HG03066 (cell line): ENCODE measurements at regions not wholly inside any gene's neighbourhood (a gene's known extent, or its start where the extent isn't known, plus 50 kb on each side); places are given as distances from the start of the nearest gene placed in this dataset.

Experiments used
- ATAC-seq: cut with Tn5 transposase; IDR thresholded peaks from one replicate; pipeline ENCODE4 v1.9.1; 2021; ENCODE audit warnings: low read depth; ENCODE audit not compliant: unreplicated experiment

DNA sequence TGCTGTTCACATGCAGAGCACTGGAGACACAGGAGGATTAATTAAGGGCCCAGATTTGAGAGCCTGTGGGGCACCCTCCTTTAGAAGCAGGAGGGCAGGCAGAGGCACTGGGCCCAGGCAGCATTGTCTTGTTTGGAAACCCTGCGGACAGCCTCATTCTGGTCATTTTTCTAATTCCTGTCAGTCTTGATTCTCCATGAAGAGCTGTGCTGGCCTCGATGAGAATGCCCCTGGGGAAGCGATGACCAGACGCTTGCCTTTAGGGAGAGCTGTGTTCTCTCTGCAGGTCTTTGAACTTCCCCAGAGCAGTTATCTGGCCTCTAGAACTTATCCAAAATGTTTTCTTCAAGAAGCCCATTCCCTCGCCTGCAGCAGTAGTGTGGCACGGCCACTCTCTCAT lies 117.8 kb upstream of the PTCH1 start:
- no peak for ATAC-seq

DNA sequence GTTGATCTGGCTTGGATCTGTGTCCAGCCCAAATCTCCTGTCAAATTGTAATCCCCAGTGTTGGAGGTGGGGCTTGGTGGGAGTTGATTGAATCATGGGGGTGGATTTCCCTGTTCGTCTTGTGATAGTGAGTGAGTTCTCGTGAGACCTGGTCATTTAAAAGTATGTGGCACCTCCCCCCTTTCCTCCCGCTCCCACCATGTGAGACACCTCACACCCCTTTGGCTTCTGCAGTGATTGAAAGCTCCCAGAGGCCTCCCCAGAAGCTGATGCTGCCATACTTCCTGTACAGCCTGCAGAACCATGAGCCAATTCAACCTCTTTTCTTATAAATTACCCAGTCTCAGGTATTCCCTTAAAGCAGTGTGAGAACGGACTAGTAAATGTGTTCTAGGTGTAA lies 117.3 kb upstream of the PTCH1 start:
- no peak for ATAC-seq

DNA sequence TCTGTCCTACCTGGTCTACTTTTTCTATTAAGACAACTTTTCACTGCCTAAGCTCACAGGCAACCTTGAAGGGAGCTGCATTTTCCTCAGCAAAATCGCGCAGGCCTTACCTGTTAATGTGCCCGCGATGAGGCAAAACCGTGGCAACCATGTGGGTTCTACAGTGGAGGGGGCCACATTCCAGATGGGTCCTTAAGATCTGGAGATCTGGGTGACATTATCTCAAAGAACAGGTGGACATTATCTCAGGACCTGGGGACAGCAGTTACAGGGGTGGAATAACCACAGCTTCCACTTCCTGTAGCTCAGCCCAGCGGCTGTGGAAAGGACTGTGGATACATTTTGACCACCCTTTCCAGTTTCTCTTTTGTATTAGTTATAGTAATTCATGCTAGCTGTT lies 112.8 kb upstream of the PTCH1 start:
- ATAC-seq: no peak

DNA sequence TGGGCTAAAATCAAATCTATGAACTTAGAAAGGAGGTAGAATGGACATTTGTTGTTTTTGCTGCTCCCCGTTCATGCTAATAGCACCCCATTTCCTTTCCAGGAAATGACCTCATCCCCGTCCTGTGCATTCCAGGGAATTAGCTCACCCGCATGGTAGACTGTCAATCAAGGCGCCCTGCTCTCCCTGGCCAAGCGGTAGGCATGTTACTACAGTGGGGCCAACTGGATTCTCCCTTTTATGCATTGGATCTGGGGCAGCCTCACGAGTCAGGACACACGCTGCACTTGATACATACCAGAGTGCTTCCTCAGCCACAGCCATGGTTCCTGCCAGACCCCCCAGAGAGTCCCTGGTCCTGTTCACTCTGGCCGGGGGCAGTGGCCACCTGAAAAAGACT lies 111.0 kb upstream of the PTCH1 start:
- no peak for ATAC-seq

DNA sequence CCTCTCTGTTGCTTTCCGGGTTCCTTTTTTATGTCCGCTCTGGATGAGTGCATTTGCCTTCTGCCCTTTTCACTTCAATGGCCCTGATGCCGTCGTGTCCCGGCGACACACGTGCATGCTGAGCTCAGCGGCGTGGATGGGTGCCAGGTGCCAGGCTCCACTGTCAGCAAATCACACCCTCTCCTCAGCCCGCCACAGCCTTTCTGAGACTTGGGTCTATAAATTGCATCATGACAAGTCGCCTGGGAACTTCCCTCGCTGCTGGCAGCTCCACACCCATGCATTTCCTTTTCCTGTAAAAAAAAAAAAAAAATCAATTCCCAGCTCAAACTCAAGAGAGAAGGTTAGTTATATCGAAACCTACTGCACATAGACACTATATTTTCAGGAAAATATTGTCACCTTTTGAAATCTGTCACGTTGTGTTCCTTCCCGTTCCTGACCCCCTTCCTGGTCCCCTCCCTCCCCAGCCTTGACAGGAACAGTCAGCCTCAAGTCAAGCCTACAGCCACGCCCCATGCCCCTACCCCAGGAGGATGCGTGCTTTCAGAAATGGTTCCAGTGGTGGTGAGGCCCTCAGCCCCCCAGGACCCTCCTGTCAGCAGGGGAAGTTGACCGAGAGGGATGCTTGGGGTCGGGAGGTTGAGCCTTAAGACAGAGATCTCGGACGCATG lies 110.3 kb upstream of the PTCH1 start:
- no peak for ATAC-seq

DNA sequence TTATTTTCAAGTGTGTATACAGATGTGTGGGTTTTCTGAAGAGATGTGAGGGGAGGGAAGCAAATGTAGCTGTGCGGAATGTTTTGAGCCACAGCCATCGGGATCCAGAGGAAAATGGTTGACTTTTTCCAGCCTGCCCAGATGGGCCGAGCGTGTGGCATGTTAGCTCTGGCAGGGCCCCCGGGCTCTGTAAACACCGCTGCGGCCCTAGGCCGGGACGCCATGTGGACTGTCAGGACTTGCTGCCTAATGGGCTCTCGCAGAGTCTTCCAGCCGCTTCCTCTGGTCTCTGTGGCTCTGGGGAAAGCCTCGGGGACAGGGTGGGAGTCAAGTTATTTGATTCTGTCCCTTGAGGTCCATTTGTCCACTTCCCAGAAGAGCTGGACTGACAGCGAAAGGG lies 109.6 kb upstream of the PTCH1 start:
- no peak for ATAC-seq

DNA sequence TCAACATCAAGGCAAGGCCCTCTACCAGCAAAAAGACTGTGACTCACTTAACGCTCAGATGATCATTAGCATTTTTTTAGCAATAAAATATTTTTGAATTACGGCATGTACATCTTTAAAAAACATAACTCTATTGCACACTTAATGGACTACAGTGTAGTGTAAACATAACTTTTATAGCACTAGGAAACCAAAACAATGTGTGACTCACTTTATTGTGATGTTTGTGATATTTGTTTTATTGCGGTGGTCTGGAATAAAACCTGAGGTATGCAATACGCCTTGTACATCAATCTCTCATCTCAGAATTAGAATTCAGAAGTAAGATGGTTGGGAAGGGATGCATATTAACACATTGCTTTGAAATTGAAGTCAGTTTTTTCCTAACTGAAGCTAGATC lies 106.9 kb upstream of the PTCH1 start:
- no peak for ATAC-seq

DNA sequence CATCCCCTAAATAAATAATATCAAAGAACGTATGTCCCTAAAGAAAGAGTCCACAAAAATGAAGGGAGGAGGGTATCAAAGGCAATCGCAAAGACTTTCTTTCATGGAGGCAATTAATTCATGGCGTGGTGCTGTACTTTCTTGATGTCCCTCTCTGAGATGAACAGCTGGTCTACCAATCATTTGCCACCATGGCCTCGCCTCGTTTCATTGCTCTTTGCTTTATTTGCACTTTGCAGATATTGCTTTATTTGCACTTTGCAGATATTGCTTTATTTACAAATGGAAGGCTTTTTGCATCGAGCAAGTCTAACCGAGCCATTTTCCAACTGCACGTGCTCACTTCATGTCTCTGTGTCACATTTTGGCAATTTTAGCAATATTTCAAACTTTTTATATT lies 104.0 kb upstream of the PTCH1 start:
- no peak for ATAC-seq

DNA sequence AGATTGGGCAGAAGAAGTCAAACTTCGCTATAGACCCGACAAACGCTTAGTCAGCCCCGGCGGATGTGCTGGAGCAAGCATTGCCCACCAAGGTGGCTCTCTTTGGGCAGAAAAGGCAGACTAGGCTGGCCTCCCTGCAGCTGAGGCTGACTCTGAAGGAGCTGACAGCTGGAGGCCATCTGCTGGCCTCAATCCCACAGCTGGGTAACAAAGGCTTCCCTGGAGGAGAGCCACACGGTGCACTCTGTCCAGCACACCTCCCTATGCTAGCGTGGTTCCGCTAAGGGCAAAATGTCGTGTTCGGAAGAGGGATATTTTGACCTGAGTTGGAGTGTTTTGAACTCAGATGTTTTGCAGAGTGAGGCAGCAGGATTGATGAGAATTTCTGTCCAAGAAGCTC lies 103.5 kb upstream of the PTCH1 start:
- no peak for ATAC-seq

DNA sequence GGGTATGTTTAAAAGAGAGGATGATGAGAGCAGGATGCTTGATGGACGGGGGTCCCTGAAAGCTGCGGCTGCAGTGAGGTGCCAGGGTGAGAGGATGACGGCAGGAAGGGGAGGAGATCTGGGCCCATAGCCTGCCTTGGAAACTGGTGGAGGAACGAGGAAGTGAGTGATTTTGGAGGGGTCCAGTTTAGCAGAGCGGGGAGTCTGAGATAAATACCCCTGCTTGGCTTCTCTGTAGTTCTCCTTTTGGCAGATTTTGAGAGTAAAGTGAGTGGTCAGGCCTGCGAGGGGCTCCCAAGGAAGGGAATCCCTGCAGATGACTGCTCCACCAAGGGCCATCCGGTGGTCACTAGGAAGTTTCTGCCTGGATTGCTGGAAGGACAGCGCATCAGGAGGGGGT lies 98.5 kb upstream of the PTCH1 start:
- no peak for ATAC-seq

DNA sequence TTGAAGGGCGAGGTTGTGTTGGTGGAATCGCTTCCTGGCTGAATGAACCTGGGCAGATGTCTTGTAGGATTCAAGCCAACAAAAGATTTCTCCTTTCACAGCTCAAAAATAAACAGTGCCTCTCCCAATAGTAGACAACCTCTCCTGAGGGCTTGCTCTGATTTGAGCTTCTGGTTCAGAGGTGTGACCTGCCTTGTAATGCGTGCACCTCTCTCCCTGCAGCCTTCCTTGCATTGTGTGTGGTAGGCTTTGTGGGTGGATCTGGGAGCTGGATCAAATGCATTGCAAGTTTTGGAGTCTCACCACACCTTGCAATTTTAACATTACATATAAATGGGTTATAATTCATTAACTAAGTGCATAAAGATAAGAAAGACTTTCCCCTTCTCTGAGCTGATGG lies 96.9 kb upstream of the PTCH1 start:
- no peak for ATAC-seq

DNA sequence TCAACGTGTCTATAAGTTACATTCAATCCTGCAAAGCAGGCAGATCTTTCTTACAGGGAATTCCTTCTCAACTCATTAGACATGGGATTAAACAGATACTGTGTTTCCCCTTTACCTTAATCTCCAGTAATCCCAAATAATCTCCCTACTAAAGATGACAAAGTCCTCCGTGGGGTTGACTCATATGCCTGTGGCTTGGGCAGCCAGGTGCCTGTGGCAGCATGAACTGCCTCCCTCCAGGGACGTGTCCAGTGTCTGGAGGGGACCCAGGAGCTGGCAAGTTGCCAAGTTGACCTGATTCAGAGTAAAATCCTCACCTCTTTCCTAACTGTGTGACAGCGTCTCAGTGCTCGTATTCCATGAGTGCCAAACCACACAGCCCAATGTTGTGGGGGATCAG lies 94.6 kb upstream of the PTCH1 start:
- no peak for ATAC-seq

DNA sequence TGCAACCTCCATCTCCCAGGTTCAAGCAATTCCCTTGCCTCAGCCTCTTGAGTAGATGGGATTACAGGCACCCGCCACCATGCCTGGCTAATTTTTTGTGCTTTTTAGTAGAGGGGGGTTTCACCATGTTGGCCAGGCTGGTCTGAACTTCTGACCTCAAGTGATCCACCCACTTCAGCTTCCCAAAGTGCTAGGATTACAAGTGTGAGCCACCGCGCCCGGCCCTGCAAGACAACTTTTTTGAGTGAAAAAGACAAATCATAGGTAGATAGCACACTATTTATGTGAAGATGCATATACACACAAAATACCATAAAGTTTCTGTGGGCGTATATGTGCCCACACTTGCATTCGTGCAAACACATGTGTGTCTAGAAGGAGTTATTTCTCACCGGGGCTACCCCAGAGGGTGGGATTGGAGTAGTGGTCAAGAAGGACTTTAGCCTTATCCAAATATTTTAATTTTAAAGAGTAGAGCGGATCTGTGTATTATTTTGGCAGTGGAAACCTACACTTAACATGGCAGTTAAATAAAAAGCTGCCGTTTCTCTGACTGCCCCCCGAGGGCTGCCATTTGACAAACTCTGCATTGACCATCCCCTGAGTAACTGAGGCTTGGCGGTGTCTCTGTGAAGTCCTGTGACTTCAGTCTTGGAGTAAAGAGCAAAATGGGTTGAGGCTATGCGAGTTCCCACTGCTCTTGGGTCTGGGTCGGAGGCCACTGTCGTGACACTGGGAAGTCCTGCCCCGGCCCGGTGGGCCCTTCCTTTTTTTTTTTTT lies 93.4 kb upstream of the PTCH1 start:
- no peak for ATAC-seq

DNA sequence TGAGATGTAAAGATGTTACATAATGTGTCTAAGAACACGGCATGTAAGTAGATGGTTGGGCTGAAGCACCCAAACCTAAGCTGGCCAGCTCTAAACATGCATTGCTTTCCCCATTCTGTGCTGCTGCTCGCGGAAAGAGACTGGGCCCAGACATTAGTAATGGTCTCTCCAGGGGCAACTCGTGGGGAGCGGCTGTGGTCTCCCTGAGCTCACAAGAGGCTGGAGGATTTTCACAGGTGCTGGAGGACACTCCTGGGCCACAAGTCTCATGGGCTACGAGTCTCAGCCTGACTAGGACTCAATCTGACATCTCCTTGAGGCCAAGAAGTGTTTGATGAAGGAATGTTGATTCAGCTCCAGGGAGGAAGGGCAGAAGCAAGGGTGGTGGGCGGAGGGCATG lies 92.7 kb upstream of the PTCH1 start:
- no peak for ATAC-seq

DNA sequence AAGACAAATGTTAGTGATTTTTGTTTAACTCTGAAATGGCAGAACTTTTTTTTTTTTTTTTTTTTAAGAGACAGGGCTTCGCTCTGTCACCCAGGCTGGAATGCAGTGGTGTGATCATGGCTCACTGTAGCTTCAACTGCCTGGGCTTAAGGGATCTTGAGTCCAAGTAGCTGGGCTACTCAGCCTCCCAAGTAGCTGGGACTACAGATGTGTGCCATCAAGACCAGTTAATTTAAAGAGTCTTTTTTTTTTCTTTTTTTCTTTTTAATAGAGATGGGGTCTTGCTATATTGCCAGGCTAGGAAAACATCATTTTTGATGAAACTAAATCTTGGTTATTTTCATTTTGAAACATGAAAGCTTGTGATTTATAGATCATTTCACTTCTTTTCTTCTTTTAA lies 91.6 kb upstream of the PTCH1 start:
- ATAC-seq: no peak

DNA sequence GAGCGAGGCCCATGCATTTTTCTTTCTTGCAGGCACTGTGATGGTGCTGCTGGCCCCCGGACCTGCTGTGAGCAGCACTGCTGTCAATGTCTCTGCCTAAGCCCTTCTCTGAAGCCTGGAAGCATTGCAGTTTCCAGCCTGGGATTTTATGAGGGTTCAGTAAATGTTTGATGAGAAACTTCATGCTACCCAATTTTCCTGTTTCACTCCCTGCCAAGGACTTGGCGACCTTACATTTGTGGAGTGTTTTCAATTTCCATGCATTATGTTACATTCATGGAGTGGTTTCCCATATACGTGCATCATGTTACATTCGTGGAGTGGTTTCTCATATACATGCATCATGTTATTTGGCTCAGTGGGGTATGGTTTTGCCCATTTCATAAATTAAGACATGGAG lies 90.7 kb upstream of the PTCH1 start:
- no peak for ATAC-seq

DNA sequence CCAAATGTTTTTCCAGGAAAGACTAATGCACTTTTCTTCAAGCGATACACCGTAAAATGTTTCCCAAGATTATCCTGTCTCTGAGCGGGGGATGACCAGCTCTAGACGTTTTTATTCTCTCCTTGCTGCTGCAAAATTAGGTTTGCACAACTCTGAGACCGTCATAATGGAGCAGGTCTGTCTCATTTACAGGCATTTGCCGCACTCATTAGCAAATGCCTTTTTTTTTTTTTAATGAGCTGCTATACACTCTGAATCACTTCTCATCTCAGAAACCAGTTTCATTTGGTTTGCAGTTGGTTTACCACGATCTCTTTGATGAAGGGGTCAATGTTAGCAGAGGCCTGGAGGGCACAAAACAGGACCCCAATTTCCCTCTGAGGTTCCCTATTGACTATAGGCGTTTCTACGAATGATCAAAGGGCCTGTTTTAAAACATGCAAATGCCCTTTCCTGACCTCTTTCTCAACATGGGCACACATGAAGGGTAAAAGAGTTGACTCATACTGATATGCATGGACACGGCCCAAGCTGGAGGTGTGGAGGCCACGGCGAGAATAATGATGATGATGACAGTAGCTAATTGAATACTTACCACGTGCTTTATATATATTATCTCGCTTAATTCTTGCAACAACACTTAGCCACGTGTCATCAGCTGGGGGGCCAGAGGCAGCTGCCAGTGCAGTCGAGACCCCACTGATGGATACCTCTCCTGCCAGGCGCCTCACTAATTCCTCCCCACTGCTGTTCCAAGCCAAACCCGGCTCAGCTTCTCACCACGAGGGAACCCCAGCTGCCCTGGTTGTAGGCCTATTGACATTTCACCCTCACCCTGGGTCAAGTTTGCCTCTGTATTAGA lies 89.9 kb upstream of the PTCH1 start:
- no peak for ATAC-seq

DNA sequence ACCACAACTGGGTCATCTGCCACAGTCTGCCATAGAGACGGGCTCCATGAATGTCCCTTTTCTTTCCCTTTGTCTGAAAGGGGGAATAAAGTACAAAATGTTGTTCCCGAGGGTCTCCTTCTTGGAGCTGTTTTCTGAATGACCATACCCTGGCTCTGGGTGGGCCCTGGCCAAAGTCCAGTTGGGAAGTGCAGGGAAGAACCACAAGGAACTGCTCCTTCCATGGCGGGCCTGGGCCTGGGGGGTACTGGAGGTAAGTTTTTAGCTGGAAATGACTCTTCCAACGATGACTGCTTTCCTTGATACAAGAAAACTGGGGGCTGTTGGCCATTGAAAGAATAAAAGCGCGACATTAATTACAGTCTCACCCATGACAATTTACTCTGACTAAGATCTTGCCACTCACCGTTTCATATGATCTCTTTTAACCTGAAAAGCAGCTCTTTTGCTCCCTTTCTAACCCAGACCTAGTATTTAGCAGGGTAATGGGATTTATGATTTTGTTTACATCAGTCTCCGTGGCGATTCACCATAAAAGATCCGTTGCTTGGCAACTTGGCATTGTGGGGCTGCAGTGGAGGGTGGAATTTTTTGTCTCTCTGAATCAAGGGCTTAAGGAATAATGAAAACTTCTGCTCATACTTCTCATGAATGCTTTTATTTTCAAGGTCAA lies 89.2 kb upstream of the PTCH1 start:
- ATAC-seq: no peak

DNA sequence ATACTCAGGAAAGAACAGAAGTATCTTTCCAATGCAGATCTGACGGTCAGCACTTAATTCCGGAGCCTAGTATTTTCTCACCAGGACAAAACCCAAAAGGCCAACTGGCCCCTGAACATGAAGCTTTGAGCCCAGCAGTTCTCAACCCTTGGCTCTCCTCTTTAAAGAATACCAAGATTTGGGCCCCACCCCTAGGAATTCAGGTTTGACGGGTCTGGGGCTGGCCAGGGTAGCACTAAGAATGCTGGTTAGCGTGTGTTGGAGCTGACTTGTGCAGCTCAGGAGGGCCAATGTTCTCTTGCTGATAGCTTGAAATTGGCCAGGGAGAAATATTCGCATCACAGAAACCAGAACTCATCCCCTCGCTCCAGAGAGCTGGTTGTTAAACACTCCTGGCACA lies 88.3 kb upstream of the PTCH1 start:
- no peak for ATAC-seq

DNA sequence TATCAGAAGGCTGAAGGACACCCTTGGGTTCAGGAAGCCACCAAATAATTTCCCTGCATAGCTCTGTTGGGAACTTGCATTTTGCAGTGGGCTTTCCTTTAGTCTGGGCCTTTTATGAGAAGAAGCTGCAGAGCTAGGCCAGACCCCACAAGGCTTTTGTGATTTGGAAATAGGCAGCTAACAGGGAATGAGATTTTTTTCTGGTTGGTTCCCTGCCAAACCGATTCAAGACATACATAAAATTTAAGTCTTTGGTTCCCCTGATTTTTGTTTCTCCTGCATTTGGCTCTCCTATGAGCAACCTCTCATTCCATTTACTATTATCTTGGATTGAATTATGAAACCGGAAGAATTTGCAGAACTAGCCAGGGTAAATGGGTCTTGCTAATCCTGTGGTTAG lies 81.5 kb upstream of the PTCH1 start:
- ATAC-seq: no peak

DNA sequence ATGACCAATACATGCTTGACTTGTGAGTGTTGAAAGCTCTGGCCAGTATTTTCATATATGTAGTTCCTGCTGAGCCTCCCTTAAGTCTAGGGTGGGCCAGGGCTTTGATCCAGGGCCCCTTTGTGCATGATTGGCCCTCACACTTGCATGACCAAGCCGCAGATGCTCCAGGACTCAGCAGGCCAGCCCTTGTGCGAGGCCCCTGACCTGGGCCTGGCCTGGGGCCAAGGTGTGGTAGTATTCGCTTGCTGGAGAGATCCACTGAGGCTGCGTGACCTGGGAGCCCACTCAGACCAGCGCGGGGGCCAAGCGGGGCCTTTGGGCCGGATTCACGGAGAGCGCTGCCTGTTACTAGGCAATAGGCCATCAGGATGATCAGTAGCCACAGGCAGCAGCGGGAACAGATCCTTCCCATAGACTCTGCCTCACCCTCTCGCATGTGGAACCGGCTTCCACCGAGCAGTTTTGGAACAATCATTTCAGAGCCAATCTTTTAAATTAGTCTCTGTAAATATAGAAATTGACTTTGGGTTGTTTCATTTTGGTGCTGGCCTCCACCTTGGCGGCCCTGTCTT lies 79.0 kb upstream of the PTCH1 start:
- no peak for ATAC-seq
